GM18870 (cell line): ENCODE measurements at regions not wholly inside any gene's neighbourhood (a gene's known extent, or its start where the extent isn't known, plus 50 kb on each side); places are given as distances from the start of the nearest gene placed in this dataset.
"Not testable (repeated sequence)": the region's sequence is repeated elsewhere in the genome, so short reads cannot be mapped to it uniquely, and the experiment has no call there.

Experiments
- ATAC-seq: cut with Tn5 transposase; IDR thresholded peaks from one replicate; pipeline ENCODE4 v1.9.1; 2021; ENCODE audit warnings: moderate library complexity; ENCODE audit not compliant: unreplicated experiment

- ATAC-seq = no peak
Measured at GRCh38 chrX:44675362-44676024, 132.8 kb upstream of the FUNDC1 start.

- no peak for ATAC-seq
Measured at GRCh38 chrX:44674906-44675305, 132.2 kb upstream of the FUNDC1 start.

DNA sequence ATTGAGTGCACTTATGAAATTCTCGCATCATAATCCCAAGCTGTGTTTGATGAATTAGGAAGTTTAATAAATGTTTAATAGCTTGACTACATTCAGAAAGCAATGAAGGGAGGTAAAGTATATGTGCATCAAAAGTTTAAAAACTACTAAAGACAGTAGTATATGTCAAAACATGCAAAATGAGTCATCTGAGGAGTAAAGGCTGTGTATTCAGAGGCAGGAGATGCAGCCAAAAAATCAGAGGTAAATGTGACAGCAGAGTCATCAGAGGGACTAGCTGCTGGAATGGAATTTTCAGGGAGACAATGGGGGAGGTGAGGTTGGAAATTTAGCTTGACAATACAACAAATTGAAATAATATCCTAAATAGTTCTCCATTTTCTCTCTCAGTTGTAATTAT lies 127.0 kb upstream of the FUNDC1 start:
- no peak for ATAC-seq

- ATAC-seq = no peak
Measured at GRCh38 chrX:44667771-44668170, 125.1 kb upstream of the FUNDC1 start.

DNA sequence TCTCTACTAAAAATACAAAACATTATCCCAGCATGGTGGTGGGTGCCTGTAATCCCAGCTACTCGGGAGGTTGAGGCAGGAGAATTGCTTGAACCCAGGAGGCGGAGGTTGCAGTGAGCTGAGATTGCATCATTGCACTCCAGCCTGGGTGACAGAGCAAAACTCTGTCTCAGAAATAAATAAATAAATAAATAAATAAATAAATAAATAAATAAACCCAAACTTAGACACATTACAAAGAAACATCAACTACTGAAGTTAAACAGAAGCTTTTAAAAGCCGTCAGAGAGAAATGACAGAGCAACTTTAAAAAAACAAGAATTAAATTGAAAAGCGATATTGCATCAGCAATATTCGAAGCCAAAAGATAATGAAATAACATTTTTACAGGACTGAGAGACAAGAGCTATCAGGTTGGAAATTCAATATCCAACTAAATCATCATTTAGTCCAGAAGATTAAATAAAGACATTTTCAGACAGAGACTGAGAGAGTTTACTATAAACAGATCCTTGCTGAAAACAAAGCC lies 115.1 kb upstream of the FUNDC1 start:
- ATAC-seq = not testable (repeated sequence)

DNA sequence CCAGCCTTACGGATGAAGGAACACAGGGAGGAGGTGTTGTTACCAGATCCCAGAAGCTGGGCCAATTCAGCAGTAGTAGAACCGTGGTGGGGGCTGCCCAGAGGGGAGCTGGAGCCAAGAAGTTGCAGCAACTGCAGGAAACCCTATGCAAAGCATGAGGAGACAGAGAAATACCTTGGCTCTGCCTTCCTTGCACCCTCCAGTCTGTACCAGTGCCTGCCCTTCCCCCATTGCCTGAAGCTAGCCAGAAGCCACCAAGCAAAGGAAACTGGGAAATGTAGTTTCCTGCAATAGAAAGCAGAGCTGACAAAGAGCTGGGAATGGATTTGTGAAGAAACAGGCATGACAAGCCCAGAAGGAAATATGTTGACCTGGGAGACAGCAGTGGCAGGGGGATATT lies 108.7 kb upstream of the FUNDC1 start:
- no peak for ATAC-seq

- ATAC-seq = no peak
Measured at GRCh38 chrX:44643723-44644122, 101.1 kb upstream of the FUNDC1 start.

- ATAC-seq = no peak
Measured at GRCh38 chrX:44637282-44637681, 94.6 kb upstream of the FUNDC1 start.

DNA sequence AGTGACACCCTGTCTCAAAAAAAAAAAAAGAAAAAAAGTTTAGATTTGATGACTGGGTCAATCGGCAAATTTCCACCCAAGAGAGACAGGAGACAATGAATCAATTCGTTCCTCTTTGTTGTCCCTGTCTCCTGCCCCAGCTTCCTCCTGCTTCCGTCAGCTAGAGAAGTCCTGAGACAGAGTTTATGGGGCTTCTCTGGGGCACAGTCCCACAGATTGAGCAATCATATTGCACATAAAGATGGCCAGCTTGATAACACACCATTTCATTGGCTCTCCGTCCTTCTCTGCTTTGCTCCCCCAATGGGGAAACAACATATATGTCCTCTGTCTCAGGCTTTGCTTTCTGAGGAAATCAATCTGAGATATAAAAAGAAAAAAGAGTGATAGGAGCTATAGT lies 78.4 kb upstream of the FUNDC1 start:
- ATAC-seq = no peak

DNA sequence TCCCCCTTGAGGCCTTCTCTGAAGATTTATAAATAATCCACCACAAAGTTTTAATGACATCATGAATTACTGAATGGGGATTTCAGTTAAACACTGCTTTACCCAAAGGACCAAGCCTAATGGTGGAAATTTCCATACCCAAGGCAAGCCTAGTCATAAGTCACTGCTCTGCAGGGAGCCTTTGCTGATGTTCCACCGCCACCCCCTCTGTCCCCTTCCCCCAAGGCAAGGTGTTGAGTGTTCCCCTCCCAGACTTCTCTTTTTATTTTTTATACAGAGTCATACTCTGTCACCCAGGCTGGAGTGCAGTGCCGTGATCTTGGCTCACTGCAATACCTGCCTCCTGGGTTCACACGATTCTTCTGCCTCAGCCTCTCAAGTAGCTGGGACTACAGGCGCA lies 76.4 kb upstream of the FUNDC1 start:
- ATAC-seq = no peak

DNA sequence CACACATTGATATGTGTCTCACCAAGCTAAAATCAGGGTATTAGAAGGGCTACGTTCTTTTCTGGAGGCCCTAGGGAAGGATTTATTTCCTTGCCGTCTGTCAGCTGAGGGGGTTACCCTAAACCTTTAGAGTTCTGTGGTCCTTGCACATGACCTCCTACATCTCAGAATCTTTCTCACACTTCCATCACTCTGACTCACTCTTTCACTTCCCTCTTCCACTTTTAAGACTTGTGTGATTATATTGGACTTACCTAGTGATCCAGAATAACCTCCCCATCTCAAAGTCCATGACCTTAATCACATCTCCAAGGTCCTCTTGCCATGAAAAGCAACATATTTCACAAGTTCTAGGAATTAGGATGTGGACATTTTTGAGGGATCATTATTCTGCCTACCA lies 53.6 kb upstream of the FUNDC1 start:
- peak; percentile 99 for ATAC-seq
